ENCODE measurements at regions not wholly inside any gene's neighbourhood (a gene's known extent, or its start where the extent isn't known, plus 50 kb on each side); places are given as distances from the start of the nearest gene placed in this dataset.

GRCh38 chr3:107446706-107447105 is 69.5 kb downstream of the CCDC54 start:
- TF ChIP-seq CTCF (conservative IDR thresholded peaks at IDR 0.05; ENCODE audit: low read length) (no peak), EZH2phosphoT487 (IDR thresholded peaks at IDR 0.05; ENCODE audit: borderline replicate concordance, low read depth, low read length) (no peak)

Data from OCI-LY7 (cell line).